Glutamatergic neuron (in vitro differentiated cells): ENCODE measurements at regions not wholly inside any gene's neighbourhood (a gene's known extent, or its start where the extent isn't known, plus 50 kb on each side); places are given as distances from the start of the nearest gene placed in this dataset.

Experiments used
- DNase-seq: peaks from one replicate; pipeline ENCODE4 v3.0.0; 2022
- H3K27ac Mint-ChIP-seq: one replicate; pipeline ENCODE4 v1.8.0; 2020; ENCODE audit warnings: mild to moderate bottlenecking, mixed read lengths, inconsistent platforms; ENCODE audit not compliant: unreplicated experiment
- H3K27me3 Mint-ChIP-seq: one replicate; pipeline ENCODE4 v1.8.0; 2020; ENCODE audit warnings: mild to moderate bottlenecking, moderate library complexity, mixed read lengths, inconsistent platforms; ENCODE audit not compliant: unreplicated experiment
- H3K36me3 Mint-ChIP-seq: one replicate; pipeline ENCODE4 v1.8.0; 2020; ENCODE audit warnings: mild to moderate bottlenecking, mixed read lengths, inconsistent platforms; ENCODE audit not compliant: unreplicated experiment
- H3K4me1 Mint-ChIP-seq: one replicate; pipeline ENCODE4 v1.8.0; 2020; ENCODE audit warnings: mild to moderate bottlenecking, low read depth, mixed read lengths, inconsistent platforms; ENCODE audit not compliant: unreplicated experiment
- H3K4me3 Mint-ChIP-seq: one replicate; pipeline ENCODE4 v1.8.0; 2020; ENCODE audit warnings: mild to moderate bottlenecking, mixed read lengths, inconsistent platforms; ENCODE audit not compliant: unreplicated experiment
- H3K9me3 Mint-ChIP-seq: one replicate; pipeline ENCODE4 v1.8.0; 2020; ENCODE audit warnings: mild to moderate bottlenecking, moderate library complexity, mixed read lengths, inconsistent platforms; ENCODE audit not compliant: unreplicated experiment
- TF ChIP-seq, protein P1 (sequence below): fragments of 200-600 bp; sonication (generic); IDR thresholded peaks from one replicate; pipeline ENCODE4 v1.5.0; 2021; ENCODE audit not compliant: partially characterized antibody, unreplicated experiment

DNA sequence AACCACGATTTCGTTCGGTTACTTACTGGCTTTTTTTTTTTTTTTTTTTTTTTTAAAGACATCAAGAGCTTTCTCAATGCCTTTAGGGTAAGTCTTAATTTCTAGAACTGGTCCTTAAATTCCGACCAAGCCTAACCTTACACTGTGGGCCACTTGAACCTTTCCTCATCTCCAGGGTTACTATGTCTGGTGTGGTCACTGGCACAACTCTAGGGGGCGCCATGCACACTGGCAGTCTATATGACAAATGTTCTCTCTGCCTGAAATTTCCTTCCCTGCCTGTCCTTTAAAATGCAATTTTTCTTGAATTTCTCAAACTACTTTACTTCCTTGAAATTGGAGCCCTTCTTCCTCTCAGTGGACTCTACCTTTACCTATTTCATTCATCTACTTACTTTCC is 227.4 kb downstream of the KLF5 start:
- no peaks in the 10 kb centered on the region for H3K36me3 Mint-ChIP-seq
- H3K27me3 Mint-ChIP-seq = no peaks in the 10 kb centered on the region
- no peaks in the 10 kb centered on the region for H3K4me1 Mint-ChIP-seq
- DNase-seq = no peak
- TF ChIP-seq, protein P1, sequence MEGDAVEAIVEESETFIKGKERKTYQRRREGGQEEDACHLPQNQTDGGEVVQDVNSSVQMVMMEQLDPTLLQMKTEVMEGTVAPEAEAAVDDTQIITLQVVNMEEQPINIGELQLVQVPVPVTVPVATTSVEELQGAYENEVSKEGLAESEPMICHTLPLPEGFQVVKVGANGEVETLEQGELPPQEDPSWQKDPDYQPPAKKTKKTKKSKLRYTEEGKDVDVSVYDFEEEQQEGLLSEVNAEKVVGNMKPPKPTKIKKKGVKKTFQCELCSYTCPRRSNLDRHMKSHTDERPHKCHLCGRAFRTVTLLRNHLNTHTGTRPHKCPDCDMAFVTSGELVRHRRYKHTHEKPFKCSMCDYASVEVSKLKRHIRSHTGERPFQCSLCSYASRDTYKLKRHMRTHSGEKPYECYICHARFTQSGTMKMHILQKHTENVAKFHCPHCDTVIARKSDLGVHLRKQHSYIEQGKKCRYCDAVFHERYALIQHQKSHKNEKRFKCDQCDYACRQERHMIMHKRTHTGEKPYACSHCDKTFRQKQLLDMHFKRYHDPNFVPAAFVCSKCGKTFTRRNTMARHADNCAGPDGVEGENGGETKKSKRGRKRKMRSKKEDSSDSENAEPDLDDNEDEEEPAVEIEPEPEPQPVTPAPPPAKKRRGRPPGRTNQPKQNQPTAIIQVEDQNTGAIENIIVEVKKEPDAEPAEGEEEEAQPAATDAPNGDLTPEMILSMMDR = no peak
- H3K9me3 Mint-ChIP-seq = no peaks in the 10 kb centered on the region
- H3K27ac Mint-ChIP-seq = no peak overlapping the region
- no peak overlapping the region for H3K4me3 Mint-ChIP-seq

DNA sequence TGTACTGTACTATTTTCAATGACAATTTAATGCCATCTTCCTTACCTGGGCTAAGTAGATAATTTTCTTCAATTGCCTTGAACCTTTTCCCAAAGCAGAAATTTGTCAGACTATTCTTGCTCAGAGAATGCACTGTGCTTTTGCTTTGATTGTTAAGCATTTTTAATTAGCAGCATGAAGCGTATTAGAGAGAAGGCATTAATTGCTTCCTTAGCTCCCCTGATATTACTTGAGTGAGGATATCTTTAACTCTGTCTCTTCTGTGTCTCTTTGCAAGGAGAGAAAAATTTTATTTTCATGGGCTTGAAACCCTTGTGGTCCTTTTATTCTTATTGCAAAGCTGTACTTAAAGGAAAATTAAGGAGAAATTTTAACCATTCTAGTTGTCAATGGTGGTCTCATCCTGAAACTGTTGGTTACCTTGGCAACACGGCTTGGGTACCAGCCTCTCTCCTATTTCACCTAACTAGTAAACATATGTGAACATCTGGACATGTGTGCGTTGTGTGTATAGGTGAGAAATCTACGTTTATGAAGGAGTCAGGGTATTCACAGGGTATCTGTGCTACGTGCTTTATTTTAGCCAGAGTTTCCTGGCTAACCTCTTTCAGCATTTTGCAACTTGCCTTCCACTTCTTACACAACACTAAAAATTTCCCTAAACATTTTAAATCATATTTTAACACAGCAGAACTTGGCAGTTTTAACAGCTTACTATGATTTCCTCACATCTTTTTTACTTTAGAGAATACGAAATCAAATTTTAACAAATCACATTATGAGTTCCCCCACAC is 225.5 kb downstream of the KLF5 start:
- Mint-ChIP-seq H3K4me1 (no peaks in the 10 kb centered on the region), H3K27me3 (no peaks in the 10 kb centered on the region), H3K9me3 (no peaks in the 10 kb centered on the region), H3K4me3 (no peak overlapping the region), H3K27ac (no peak overlapping the region), H3K36me3 (no peaks in the 10 kb centered on the region)
- no peak for DNase-seq
- TF ChIP-seq, protein P1 = no peak

DNA sequence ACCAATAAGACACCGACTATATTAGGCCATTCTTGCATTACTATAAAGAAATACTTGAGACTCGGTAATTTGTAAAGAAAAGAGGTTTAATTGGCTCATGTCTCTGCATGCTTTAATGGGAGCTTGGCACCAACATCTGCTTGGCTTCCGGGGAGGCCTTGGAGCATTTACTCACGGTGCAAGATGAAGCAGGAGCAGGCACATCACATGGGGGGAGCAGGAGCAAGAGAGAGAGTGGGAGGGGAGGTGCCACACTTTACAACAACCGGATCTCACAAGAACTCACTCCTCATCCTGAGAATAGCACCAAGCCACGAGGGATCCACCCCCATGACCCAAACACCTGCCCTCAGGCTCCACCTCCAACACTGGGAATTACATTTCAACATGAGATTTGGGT is 224.8 kb downstream of the KLF5 start:
- Mint-ChIP-seq H3K27ac (no peak overlapping the region), H3K9me3 (no peaks in the 10 kb centered on the region), H3K4me1 (no peaks in the 10 kb centered on the region), H3K4me3 (no peak overlapping the region), H3K27me3 (no peaks in the 10 kb centered on the region), H3K36me3 (no peaks in the 10 kb centered on the region)
- no peak for DNase-seq
- TF ChIP-seq, protein P1 = no peak

DNA sequence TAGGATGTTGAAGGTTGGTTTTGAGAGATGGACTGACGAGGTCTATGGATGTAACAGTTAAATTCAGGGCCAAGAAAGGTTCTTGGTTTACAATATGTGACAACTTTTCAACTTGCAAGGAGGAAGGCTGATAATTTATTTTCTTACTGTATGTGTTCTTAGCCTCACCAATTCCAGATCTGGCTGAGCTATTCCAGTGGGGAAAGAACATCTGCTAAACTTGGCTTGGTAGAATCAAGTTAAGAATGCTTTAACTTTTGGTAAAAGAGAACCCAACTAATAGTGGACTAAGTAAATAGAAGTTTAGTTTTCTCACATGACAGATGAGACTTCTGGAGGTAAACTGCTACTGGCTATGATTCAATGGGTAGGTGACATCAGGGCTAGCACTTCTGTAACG is 222.9 kb downstream of the KLF5 start:
- TF ChIP-seq, protein P1 = no peak
- no peaks in the 10 kb centered on the region for H3K36me3 Mint-ChIP-seq
- H3K4me3 Mint-ChIP-seq = no peak overlapping the region
- DNase-seq = no peak
- no peaks in the 10 kb centered on the region for H3K4me1 Mint-ChIP-seq
- H3K27me3 Mint-ChIP-seq = no peaks in the 10 kb centered on the region
- H3K27ac Mint-ChIP-seq = no peak overlapping the region
- no peaks in the 10 kb centered on the region for H3K9me3 Mint-ChIP-seq

DNA sequence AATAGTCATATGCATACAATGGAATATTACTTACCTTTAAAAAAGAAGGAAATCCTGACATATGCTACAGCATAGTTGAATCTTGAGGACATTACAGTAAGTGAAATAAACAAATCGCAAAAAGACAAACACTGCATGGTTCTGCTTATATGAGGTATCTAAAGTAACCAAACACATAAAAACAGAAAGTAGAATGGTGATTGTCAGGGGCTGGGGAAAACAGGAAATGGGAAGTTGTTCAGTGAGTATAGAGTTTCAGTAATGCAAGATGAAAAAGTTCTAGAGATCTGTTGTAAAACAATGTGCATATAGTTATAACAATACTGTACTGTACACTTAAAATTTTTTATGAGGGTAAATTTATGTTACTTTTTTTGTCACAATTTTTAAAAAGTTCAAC is 219.4 kb downstream of the KLF5 start:
- Mint-ChIP-seq H3K9me3 (no peaks in the 10 kb centered on the region), H3K27ac (no peak overlapping the region), H3K27me3 (no peaks in the 10 kb centered on the region), H3K4me1 (no peaks in the 10 kb centered on the region), H3K36me3 (no peaks in the 10 kb centered on the region), H3K4me3 (no peak overlapping the region)
- DNase-seq = no peak
- TF ChIP-seq, protein P1 = no peak
